ENCODE measurements at regions not wholly inside any gene's neighbourhood (a gene's known extent, or its start where the extent isn't known, plus 50 kb on each side); places are given as distances from the start of the nearest gene placed in this dataset.

GRCh38 chr2:225171350-225171749, 129.1 kb upstream of the DOCK10 start:
- no TSS peak for BruUV-seq (replicated peaks)
- POLR2A ChIA-PET, result no interaction called here
- Histone ChIP-seq H3K9me3 (replicated peaks; ENCODE audit: control insufficient read depth, insufficient read depth, low read length) (no peaks in the 10 kb centered on the region), H2AFZ (ENCODE audit: control insufficient read depth, low read depth, low read length) (no peak overlapping the region), H3K9ac (ENCODE audit: control insufficient read depth, insufficient read depth, low read length) (no peak overlapping the region), H3K4me2 (ENCODE audit: control insufficient read depth, insufficient read depth) (no peak overlapping the region), H3K27me3 (replicated peaks in 1 of 2; ENCODE audit: control insufficient read depth in 2 of 2, insufficient read depth in 2 of 2, low read length in 1 of 2) (no peaks in the 10 kb centered on the region), H3K4me3 (no peak overlapping the region), H4K20me1 (ENCODE audit: control insufficient read depth, insufficient read depth) (no peaks in the 10 kb centered on the region), H3K79me2 (ENCODE audit: control insufficient read depth, insufficient read depth, low read length) (no peaks in the 10 kb centered on the region), H3K36me3 (ENCODE audit: control insufficient read depth in 2 of 2, insufficient read depth in 2 of 2, low read length in 1 of 2) (no peaks in the 10 kb centered on the region), H3K27ac (ENCODE audit: control insufficient read depth, insufficient read depth) (no peak overlapping the region), H3K4me1 (ENCODE audit: control insufficient read depth, insufficient read depth, low read length) (no peaks in the 10 kb centered on the region)
- in situ Hi-C loops (cut with MboI) (no loop called here), intact Hi-C loops (cut with micrococcal nuclease; ENCODE audit: unreplicated experiment) (no loop called here)
- ATAC-seq, result peak; percentile 51
- no peak for TF ChIP-seq ZZZ3 (IDR thresholded peaks at IDR 0.05; ENCODE audit: control insufficient read depth, insufficient read length, low read depth)
- no peak for TF ChIP-seq ESRRA (IDR thresholded peaks at IDR 0.05; ENCODE audit: low read length)
- CTCF ChIA-PET, result interaction anchor here (0.6 to 1.4 kb wide), 2 partner anchors 111 to 389 kb away, joined by 3 read pairs; no protein-coding TSS in a partner anchor
- WGBS (ENCODE audit: insufficient coverage, insufficient replicate concordance, low lambda C conversion rate, missing lambda C conversion rate), result 16% methylated on average over 6 of the region's 6 CpGs
- SMC1A ChIA-PET (ENCODE audit: uncharacterized antibody, unreplicated experiment), result interaction anchor here (0.7 to 1.4 kb wide), 3 partner anchors 17 to 311 kb away, joined by 3 to 7 read pairs (median 3); no protein-coding TSS in a partner anchor
- RAD21 ChIA-PET (ENCODE audit: unreplicated experiment), result no interaction called here
- FAIRE-seq, result no peak
- no peak for DNase-seq (ENCODE audit: low read depth, low spot score)

- Histone ChIP-seq H3K36me3 (ENCODE audit: control insufficient read depth in 2 of 2, insufficient read depth in 2 of 2, low read length in 1 of 2) (no peaks in the 10 kb centered on the region), H4K20me1 (ENCODE audit: control insufficient read depth, insufficient read depth) (no peaks in the 10 kb centered on the region), H3K4me1 (ENCODE audit: control insufficient read depth, insufficient read depth, low read length) (no peaks in the 10 kb centered on the region), H3K4me2 (ENCODE audit: control insufficient read depth, insufficient read depth) (no peak overlapping the region), H3K9me3 (replicated peaks; ENCODE audit: control insufficient read depth, insufficient read depth, low read length) (no peaks in the 10 kb centered on the region), H2AFZ (ENCODE audit: control insufficient read depth, low read depth, low read length) (no peak overlapping the region), H3K9ac (ENCODE audit: control insufficient read depth, insufficient read depth, low read length) (no peak overlapping the region), H3K27me3 (replicated peaks in 1 of 2; ENCODE audit: control insufficient read depth in 2 of 2, insufficient read depth in 2 of 2, low read length in 1 of 2) (no peaks in the 10 kb centered on the region), H3K4me3 (no peak overlapping the region), H3K79me2 (ENCODE audit: control insufficient read depth, insufficient read depth, low read length) (no peaks in the 10 kb centered on the region), H3K27ac (ENCODE audit: control insufficient read depth, insufficient read depth) (no peak overlapping the region)
- intact Hi-C loops (cut with micrococcal nuclease; ENCODE audit: unreplicated experiment) (no loop called here), in situ Hi-C loops (cut with MboI) (no loop called here)
- ChIA-PET RAD21 (ENCODE audit: unreplicated experiment) (no interaction called here), CTCF (interaction anchor here (1.4 kb wide), 1 partner anchor 112 kb away, joined by 3 read pairs; no protein-coding TSS in a partner anchor), SMC1A (ENCODE audit: uncharacterized antibody, unreplicated experiment) (no interaction called here), POLR2A (no interaction called here)
- no TSS peak for BruUV-seq (replicated peaks)
- FAIRE-seq (no peak), ATAC-seq (no peak), DNase-seq (ENCODE audit: low read depth, low spot score) (no peak)
- no peak for TF ChIP-seq MYC (IDR thresholded peaks at IDR 0.05; ENCODE audit: insufficient read depth, insufficient read length, insufficient replicate concordance, low read length, severe bottlenecking)
- no peak for TF ChIP-seq STAT1 (conservative IDR thresholded peaks at IDR 0.05)
- no peak for TF ChIP-seq HDAC2 (IDR thresholded peaks at IDR 0.05)
- TF ChIP-seq HCFC1 (IDR thresholded peaks at IDR 0.05; ENCODE audit: low read length), result no peak
- no peak for TF ChIP-seq CREB1 (IDR thresholded peaks at IDR 0.05; ENCODE audit: low read depth)
- no peak for TF ChIP-seq SIN3A (IDR thresholded peaks at IDR 0.05; ENCODE audit: low read depth, low read length)
- no peak for TF ChIP-seq TCF7 (IDR thresholded peaks at IDR 0.05; ENCODE audit: borderline replicate concordance)
- TF ChIP-seq IKZF2 (IDR thresholded peaks at IDR 0.05), result no peak
- TF ChIP-seq ZNF217 (IDR thresholded peaks at IDR 0.05), result no peak
- no peak for TF ChIP-seq BCL11A (IDR thresholded peaks at IDR 0.05; ENCODE audit: low read depth, low read length)
- TF ChIP-seq IKZF1 (conservative IDR thresholded peaks at IDR 0.05), result no peak
- TF ChIP-seq ZNF207 (IDR thresholded peaks at IDR 0.05; ENCODE audit: borderline replicate concordance), result no peak
- TF ChIP-seq BRCA1 (IDR thresholded peaks at IDR 0.05; ENCODE audit: low read depth, low read length), result no peak
- 0% methylated on average over 1 of the region's 1 CpG for WGBS (ENCODE audit: insufficient coverage, insufficient replicate concordance, low lambda C conversion rate, missing lambda C conversion rate)
These were observed 127.9 kb upstream of the DOCK10 start for GRCh38 chr2:225170162-225170561.
